Stimulated activated CD8-positive, alpha-beta memory T cell treated with anti-CD3 and anti-CD28 coated beads, Interleukin-15, amount 100 ng/mL, for 1 hour (primary cell): ENCODE measurements at regions not wholly inside any gene's neighbourhood (a gene's known extent, or its start where the extent isn't known, plus 50 kb on each side); places are given as distances from the start of the nearest gene placed in this dataset.

Experiments used
- DNase-seq: peaks from one replicate; pipeline ENCODE4 v3.0.0-alpha.2; 2020; ENCODE audit warnings: low read depth

DNA sequence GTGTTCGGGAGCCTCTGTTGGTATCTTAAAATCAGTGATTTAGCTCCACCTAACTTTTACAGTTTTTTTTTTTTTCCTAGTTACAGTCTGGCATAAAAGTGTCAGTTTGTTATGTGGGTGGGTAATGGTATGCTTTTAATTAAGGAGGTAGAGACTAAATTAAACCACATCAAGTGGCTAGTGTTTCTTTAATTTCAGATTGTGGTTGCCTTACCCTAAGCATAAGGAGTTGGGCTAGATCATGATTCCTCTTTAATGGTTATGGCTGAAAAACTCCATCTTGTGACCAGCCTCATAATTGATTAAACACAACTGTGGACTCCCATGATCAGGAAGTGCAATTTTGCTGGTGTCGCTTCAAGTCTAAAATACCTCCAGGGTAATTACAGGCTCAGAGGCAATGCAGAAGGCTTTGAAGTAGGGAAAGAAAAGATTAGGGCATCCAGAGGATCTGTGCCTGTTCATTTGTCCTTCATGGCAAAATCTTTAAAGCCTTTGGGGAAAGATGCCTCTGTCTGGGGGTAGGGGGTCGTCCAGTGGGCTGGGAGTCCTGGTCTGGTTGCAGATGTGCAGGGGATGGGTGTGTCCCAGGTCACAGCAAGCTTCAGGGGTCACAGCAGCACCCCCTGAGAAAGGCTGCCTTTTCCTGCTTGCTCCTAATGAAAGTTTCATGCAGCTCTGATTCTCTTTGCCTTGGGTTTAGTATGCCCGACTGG, 579.2 kb downstream of the BCL11A start:
- DNase-seq = no peak

DNA sequence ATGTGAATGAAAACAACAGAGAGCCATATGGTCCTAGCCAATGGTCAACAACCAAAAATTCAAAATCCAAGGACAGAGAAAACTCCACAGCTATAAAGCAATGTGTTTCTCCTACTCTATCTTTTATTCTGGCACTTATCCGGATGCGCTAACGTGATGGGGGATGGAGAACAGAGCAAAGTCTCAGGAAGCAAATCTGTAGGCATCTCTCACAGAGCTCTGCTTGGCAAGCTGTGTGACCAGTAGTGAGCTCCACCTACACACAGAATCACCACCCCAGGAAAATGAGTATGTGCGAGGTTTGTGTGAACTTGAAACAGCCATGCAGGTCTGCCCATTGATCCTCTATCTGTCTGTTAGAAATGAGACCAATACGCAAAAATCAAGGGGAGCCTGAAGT, 584.3 kb downstream of the BCL11A start:
- DNase-seq = no peak

- no peak for DNase-seq
Observed at GRCh38 chr2:59968441-59968840, 585.0 kb downstream of the BCL11A start.

DNA sequence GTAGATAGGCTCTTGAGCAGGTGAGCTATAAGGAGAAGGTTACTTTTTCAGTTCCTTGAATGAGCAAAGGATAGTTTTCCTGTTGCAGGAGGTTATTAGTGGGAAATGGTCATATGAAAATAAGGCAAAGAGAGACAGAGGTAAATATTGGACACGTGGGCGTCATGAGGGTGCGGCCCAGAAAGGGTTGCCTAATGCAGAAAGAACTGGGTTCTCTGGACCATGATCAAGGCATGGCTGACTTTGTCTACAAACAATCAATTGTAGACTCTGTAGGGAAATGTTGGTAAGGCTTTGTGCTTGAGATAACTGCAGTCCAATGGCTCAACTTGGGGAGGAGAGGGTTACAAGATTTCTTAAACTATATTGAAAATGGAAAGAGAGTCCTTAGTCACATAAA, 585.8 kb downstream of the BCL11A start:
- DNase-seq = no peak

DNA sequence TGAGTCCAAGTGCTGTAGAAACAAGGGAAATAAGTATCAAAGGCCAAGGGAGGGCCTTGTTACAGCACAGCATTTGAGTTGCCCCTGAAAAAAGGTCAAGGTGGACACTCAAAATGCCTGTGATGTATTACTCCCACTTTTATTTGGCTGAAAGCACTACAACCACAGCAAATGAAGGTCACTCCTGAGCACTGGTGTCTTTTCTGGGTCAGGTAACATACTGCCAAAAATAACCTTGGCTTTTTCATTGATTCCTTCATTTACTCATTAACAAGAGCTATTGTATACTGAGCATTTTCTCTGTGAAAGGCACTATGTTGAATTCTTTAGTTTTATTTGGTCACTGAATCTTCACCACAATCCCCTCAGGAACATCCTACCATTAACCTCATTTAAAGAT, 590.3 kb downstream of the BCL11A start:
- no peak for DNase-seq

GRCh38 chr2:59961746-59962145, 591.7 kb downstream of the BCL11A start:
- DNase-seq = no peak

- DNase-seq = no peak
Observed at GRCh38 chr2:59959944-59960343, 593.5 kb downstream of the BCL11A start.

DNA sequence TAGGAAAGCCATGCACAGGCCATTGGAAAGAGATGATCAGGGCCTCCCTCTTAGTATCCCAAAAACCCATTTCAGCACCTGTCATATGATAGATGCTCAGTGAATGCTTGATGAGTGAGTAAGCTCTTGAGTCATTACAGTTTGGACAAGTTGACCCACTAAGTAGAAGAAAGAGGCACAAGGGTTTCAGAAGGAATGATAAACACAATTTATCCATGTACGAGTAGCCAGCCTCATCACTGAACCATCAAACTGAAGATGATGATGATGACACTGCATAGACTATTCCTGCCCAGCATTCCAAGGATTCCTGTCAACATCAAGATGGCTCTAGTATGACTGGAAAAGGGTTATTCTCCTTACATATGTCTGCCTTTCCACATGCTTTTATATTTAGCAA, 596.0 kb downstream of the BCL11A start:
- no peak for DNase-seq

DNA sequence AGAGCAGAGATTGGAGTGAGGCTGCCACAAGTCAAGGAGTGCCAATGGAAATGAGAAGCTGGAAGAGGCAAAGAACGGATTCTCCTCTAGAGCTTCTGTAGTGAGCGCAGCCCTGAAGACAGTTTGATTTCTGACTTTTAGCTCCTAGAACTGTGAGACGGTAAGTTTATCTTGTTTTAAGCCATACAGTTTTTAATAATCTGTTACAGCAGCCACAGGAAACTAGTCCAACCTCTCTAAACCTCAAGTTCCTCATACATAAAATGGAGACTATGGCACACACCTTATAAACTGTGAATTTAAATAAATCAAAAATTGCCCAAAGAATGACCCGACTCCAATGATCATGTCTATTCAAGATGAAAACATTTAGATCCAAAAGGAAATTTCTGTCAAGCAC, 596.5 kb downstream of the BCL11A start:
- no peak for DNase-seq

GRCh38 chr2:59947917-59948541, 605.4 kb downstream of the BCL11A start:
- DNase-seq = no peak

DNA sequence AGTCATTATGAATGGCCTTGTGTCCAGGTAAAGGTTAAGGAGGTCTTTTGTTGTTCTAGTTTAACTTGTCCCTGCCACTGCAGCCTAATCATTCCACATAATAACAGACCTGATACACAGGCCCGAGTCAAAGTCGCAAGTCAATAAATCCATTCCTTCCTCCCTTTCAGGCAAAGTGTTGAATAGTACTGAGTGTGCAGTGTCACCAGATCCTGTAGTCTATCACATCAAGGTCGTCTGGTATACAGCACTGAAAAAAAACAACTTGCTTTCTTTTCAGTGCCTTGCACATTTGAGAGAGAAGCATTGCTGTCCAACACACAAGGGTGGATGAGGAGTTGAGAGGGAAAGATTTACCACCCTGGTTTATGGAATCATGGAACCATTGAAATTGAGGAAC, 606.2 kb downstream of the BCL11A start:
- DNase-seq = no peak

GRCh38 chr2:59939236-59939635, 614.2 kb downstream of the BCL11A start:
- no peak for DNase-seq

- no peak for DNase-seq
Observed at GRCh38 chr2:59938181-59938580, 615.3 kb downstream of the BCL11A start.

- no peak for DNase-seq
Observed at GRCh38 chr2:59936048-59936447, 617.4 kb downstream of the BCL11A start.

- no peak for DNase-seq
Observed at GRCh38 chr2:59935005-59935404, 618.4 kb downstream of the BCL11A start.

DNA sequence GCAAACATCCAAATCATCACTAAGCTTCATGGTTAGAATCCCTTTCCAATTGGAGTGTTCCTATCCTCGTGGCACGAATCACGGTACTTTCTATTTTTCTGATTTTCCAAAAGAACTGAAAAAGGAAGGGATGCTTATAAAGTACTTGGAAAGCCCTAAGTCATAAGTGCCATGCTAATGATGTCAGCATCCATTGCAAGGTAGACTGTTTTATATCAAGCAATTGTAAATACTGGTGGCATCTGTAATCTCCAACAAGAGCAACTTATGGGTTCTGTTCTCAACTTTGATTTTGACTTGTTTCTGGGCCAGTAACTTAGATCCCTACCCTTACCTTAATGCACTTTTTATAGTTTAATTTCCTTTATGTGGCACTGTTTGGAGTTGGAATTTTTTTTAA, 619.5 kb downstream of the BCL11A start:
- no peak for DNase-seq

DNA sequence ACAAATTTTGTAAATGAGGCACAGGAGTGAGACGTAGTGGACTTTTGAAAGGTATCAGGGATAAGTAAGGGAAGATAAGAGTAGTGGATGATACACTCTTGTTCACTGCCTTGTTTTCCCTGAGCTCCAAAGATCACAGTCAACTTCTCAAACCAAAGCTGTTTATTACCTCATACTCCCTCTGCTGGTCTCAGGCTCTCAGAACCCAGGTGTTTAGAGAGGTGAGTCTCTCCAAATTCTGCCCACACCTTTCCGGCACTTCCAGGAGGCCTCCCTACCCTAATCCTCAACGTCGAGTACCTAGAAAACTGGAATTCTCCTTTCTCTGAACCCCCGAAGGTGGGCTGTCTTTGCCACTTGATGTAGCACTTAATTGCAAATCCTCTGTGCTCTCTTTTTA, 621.1 kb downstream of the BCL11A start:
- DNase-seq = no peak

DNA sequence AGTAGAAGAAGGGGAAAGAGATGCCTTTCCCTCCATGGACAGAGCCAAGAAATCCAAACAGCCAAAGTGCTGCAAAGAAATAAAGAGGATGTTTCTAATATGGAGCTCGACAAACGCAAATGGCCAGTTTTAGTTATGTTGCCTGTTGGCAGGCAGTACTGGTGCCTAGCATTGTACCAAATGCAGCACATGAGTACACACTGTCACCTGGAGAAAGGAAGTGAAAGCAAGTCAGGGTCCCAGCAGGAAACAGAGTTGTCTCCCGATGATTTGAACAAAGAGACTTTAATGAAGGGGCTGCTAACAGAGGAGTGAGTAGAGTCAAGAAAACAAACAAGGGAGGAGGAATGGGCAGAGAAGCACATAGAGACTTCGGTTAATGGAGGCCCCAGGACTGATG, 623.0 kb downstream of the BCL11A start:
- no peak for DNase-seq

DNA sequence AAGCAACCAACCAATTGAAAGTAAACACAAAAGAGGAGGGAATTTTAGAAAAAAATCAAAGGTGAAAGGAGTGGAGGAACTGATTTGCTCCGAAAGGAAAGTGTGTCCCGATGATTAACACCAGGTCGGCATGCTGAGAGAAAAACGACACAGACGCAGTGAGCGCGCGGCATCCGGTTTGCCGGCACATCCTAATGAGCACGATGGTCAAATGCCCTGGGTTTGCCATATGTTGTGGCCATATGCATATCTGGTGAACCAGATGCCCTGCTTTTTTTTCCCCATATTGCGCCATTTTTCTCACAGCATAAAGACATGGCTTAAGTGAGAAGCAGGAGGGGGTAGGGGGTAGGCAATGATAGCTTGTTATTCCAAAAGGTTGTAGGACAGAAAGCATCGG, 626.7 kb downstream of the BCL11A start:
- DNase-seq = no peak

- DNase-seq = no peak
Observed at GRCh38 chr2:59925321-59925720, 628.1 kb downstream of the BCL11A start.

DNA sequence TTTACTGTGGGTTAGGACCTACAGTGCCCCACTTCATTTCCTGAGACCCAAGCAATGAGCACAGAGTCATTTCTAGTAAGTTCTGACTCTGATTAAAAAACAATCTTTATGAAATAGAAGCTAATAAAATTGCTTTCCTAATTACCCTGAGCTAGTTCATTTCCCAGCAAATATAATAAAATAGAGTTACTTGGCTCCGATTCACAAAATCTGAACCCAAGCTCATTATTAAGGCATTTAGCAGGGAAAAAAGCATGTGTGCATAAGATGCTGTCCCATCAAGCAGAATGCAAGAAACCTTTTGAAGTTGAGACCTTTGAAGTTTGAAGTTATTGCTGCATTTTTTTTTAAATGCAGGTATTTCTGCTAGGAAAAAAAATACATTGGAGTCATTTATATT, 629.1 kb downstream of the BCL11A start:
- no peak for DNase-seq

DNA sequence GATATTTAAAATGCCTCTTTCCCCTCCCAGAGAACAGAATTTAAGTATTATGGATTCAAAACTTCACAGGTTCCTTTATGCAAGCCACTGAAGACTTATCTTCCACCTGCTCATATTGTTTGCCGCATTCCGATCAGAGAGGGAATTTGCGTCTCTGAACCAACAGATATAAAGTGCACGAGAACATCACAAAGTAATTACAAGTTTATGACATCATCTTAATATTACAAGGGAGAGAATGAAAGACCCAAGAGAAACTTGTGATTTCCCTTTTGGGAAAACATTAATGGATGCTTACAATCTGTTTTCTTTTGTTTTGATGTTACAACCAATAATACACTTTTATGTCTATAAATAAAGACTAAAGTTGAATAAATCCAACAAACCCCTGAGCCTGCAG, 631.0 kb downstream of the BCL11A start:
- no peak for DNase-seq

DNA sequence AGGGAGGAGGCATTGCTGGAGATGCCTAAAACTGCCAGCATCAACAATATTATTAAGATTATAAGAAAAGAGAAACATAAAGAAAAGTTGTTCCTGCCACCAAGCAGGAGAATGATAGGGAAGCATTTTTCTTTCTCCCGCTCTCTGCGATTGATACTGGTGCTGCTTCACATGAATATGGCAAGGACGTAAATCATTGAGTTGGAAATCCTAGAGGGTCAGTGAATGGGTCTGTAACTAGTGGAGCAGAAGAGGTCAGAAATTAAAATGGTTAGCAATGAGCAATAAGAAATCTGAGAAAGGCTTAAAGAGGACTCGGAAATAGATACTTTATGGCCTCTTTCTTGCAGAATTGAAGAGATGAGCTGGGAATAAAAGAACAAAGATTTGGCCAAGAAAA, 631.7 kb downstream of the BCL11A start:
- no peak for DNase-seq

- no peak for DNase-seq
Observed at GRCh38 chr2:59920961-59921360, 632.5 kb downstream of the BCL11A start.
